ENCODE measurements at regions not wholly inside any gene's neighbourhood (a gene's known extent, or its start where the extent isn't known, plus 50 kb on each side); places are given as distances from the start of the nearest gene placed in this dataset.

DNA sequence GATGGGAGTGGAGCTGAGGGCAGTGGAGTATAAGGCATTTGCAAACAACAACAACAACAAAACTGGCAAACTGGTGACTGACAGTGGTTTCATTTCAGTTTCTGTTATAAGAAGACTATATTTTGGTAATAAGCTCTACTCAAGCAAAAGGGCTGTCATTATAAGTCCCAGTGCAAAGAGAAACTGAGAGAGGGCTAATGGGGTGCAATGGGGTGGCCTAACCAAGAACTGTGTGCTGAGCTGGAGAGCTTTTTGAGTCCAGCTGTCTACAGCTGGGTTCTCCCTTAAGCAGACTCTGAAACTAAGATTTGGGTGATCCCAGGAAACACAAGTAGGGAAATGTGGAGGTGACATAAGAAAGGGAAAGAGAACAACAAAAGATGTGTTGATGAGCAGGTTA is 439.3 kb downstream of the ADRA2A start:
- Mint-ChIP-seq H3K4me1 (no peaks in the 10 kb centered on the region), H3K36me3 (no peaks in the 10 kb centered on the region), H3K4me3 (no peak overlapping the region), H3K27me3 (peaks cover 6 to 7% of the 10 kb centered on the region in 2 donors), H3K9me3 (peaks cover 0 to 2% (median 0%) of the 10 kb centered on the region in 8 donors), H3K27ac (no peak overlapping the region)
- no peaks in the 10 kb centered on the region for H3K27me3 ChIP-seq (ENCODE audit: insufficient read depth, low read length)
- intact Hi-C loops (cut with micrococcal nuclease) = no loop called here
- H3K4me3 ChIP-seq (ENCODE audit: low read length in 2 of 2) = no peak overlapping the region
- no peak overlapping the region for H3K27ac ChIP-seq (ENCODE audit: low read depth, low read length)
- no peaks in the 10 kb centered on the region for H3K4me1 ChIP-seq (ENCODE audit: insufficient read depth, low read length)
- POLR2A ChIA-PET (ENCODE audit: partially characterized antibody) = no interaction called here
- no peak for DNase-seq
- H3K36me3 ChIP-seq (ENCODE audit: insufficient read depth, low read length) = no peaks in the 10 kb centered on the region
- no peaks in the 10 kb centered on the region for H3K9me3 ChIP-seq (ENCODE audit: control insufficient read depth in 1 of 2, low read length in 2 of 2)
- CTCF ChIA-PET (ENCODE audit: partially characterized antibody) = no interaction called here

DNA sequence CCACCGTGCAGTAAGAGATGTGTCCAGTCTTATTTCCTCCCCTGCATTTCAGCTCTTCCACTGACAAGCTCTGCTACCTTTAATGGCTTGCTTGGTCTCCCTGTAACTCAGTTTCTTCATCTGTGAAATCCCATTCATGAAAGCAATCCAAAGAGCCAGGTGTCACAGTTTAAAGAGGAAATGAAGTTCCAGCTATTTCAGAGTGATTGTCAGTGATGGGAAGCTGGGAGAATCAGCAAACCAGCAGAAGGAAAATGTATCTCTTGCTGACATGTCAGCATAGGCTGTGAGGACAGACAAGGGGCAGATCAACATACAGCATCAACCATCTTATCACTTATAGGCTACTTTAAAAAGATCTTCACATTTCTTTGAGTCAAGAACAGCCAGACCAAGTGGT is 445.3 kb downstream of the ADRA2A start:
- CTCF ChIA-PET (ENCODE audit: partially characterized antibody) = no interaction called here

DNA sequence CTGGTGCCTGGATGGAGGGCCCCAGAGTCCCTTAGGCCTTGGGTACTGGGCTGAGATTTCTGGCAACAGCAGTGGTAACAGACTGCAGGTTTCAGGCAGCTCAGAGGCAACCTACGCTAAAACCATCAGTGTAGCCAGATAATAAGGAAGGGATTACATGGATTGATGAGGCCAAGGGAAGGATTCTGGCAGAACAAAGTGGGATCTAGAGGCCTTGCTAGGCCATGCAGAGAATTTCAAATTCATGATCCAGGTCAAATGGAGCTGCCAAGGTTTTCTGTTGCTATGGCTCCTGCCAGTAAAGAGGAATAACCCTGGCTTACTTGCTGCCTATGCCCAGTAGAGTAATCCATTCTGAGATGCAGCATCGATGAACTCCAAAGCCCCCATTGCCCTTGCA is 445.7 kb downstream of the ADRA2A start:
- H3K27ac Mint-ChIP-seq = no peak overlapping the region
- Histone ChIP-seq H3K27me3 (ENCODE audit: insufficient read depth, low read length) (no peaks in the 10 kb centered on the region), H3K4me3 (ENCODE audit: low read length in 2 of 2) (no peak overlapping the region), H3K36me3 (ENCODE audit: insufficient read depth, low read length) (no peaks in the 10 kb centered on the region), H3K9me3 (ENCODE audit: control insufficient read depth in 1 of 2, low read length in 2 of 2) (no peaks in the 10 kb centered on the region), H3K27ac (ENCODE audit: low read depth, low read length) (no peak overlapping the region), H3K4me1 (ENCODE audit: insufficient read depth, low read length) (no peaks in the 10 kb centered on the region)
- H3K4me1 Mint-ChIP-seq = no peaks in the 10 kb centered on the region
- POLR2A ChIA-PET (ENCODE audit: partially characterized antibody) = no interaction called here
- CTCF ChIA-PET (ENCODE audit: partially characterized antibody) = no interaction called here
- intact Hi-C loops (cut with micrococcal nuclease) = no loop called here
- no peak for DNase-seq
- peaks cover 0 to 1% (median 0%) of the 10 kb centered on the region in 8 donors for H3K9me3 Mint-ChIP-seq
- H3K36me3 Mint-ChIP-seq = no peaks in the 10 kb centered on the region
- peaks cover 0 to 4% of the 10 kb centered on the region in 2 donors for H3K27me3 Mint-ChIP-seq
- no peak overlapping the region for H3K4me3 Mint-ChIP-seq

More for the DNA sequence above, 445.3 kb downstream of the ADRA2A start:
- Mint-ChIP-seq H3K36me3 (no peaks in the 10 kb centered on the region), H3K27ac (no peak overlapping the region), H3K9me3 (peaks cover 0 to 1% (median 0%) of the 10 kb centered on the region in 8 donors), H3K4me1 (no peaks in the 10 kb centered on the region), H3K4me3 (no peak overlapping the region), H3K27me3 (peaks cover 0 to 4% of the 10 kb centered on the region in 2 donors)
- H3K4me1 ChIP-seq (ENCODE audit: insufficient read depth, low read length) = no peaks in the 10 kb centered on the region
- no peaks in the 10 kb centered on the region for H3K36me3 ChIP-seq (ENCODE audit: insufficient read depth, low read length)
- no peak overlapping the region for H3K4me3 ChIP-seq (ENCODE audit: low read length in 2 of 2)
- no peak overlapping the region for H3K27ac ChIP-seq (ENCODE audit: low read depth, low read length)
- POLR2A ChIA-PET (ENCODE audit: partially characterized antibody) = no interaction called here
- DNase-seq = no peak
- intact Hi-C loops (cut with micrococcal nuclease) = no loop called here
- H3K9me3 ChIP-seq (ENCODE audit: control insufficient read depth in 1 of 2, low read length in 2 of 2) = no peaks in the 10 kb centered on the region
- H3K27me3 ChIP-seq (ENCODE audit: insufficient read depth, low read length) = no peaks in the 10 kb centered on the region

GRCh38 chr10:111523016-111523415 is 446.2 kb downstream of the ADRA2A start:
- Histone ChIP-seq H3K9me3 (ENCODE audit: control insufficient read depth in 1 of 2, low read length in 2 of 2) (no peaks in the 10 kb centered on the region), H3K27ac (ENCODE audit: low read depth, low read length) (no peak overlapping the region), H3K4me1 (ENCODE audit: insufficient read depth, low read length) (no peaks in the 10 kb centered on the region), H3K36me3 (ENCODE audit: insufficient read depth, low read length) (no peaks in the 10 kb centered on the region), H3K27me3 (ENCODE audit: insufficient read depth, low read length) (no peaks in the 10 kb centered on the region), H3K4me3 (ENCODE audit: low read length in 2 of 2) (no peak overlapping the region)
- Mint-ChIP-seq H3K27me3 (peaks cover 0 to 4% of the 10 kb centered on the region in 2 donors), H3K27ac (peak overlapping the region in 1 of 7 donors; percentile 48), H3K4me3 (no peak overlapping the region), H3K36me3 (no peaks in the 10 kb centered on the region), H3K9me3 (peaks cover 0 to 1% (median 0%) of the 10 kb centered on the region in 8 donors), H3K4me1 (no peaks in the 10 kb centered on the region)
- DNase-seq = no peak
- CTCF ChIA-PET (ENCODE audit: partially characterized antibody) = no interaction called here
- POLR2A ChIA-PET (ENCODE audit: partially characterized antibody) = no interaction called here
- intact Hi-C loops (cut with micrococcal nuclease) = no loop called here

GRCh38 chr10:111524134-111524533 is 447.3 kb downstream of the ADRA2A start:
- Histone ChIP-seq H3K27me3 (ENCODE audit: insufficient read depth, low read length) (no peaks in the 10 kb centered on the region), H3K9me3 (ENCODE audit: control insufficient read depth in 1 of 2, low read length in 2 of 2) (no peaks in the 10 kb centered on the region), H3K36me3 (ENCODE audit: insufficient read depth, low read length) (no peaks in the 10 kb centered on the region), H3K4me3 (ENCODE audit: low read length in 2 of 2) (no peak overlapping the region), H3K4me1 (ENCODE audit: insufficient read depth, low read length) (no peaks in the 10 kb centered on the region), H3K27ac (ENCODE audit: low read depth, low read length) (no peak overlapping the region)
- CTCF ChIA-PET (ENCODE audit: partially characterized antibody) = no interaction called here
- intact Hi-C loops (cut with micrococcal nuclease) = no loop called here
- no peak for DNase-seq
- peaks cover 0 to 2% of the 10 kb centered on the region in 2 donors for H3K27me3 Mint-ChIP-seq
- H3K27ac Mint-ChIP-seq = no peak overlapping the region
- POLR2A ChIA-PET (ENCODE audit: partially characterized antibody) = no interaction called here
- no peaks in the 10 kb centered on the region for H3K36me3 Mint-ChIP-seq
- peaks cover 0 to 1% (median 0%) of the 10 kb centered on the region in 8 donors for H3K9me3 Mint-ChIP-seq
- H3K4me3 Mint-ChIP-seq = no peak overlapping the region
- H3K4me1 Mint-ChIP-seq = no peaks in the 10 kb centered on the region

GRCh38 chr10:111525696-111526095 is 448.9 kb downstream of the ADRA2A start:
- ChIA-PET CTCF (ENCODE audit: partially characterized antibody) (no interaction called here), POLR2A (ENCODE audit: partially characterized antibody) (no interaction called here)
- no peak for DNase-seq
- no peak overlapping the region for H3K4me3 ChIP-seq (ENCODE audit: low read length in 2 of 2)
- no peaks in the 10 kb centered on the region for H3K27me3 Mint-ChIP-seq
- no peaks in the 10 kb centered on the region for H3K27me3 ChIP-seq (ENCODE audit: insufficient read depth, low read length)
- no peak overlapping the region for H3K27ac Mint-ChIP-seq
- H3K4me1 ChIP-seq (ENCODE audit: insufficient read depth, low read length) = no peaks in the 10 kb centered on the region
- H3K36me3 Mint-ChIP-seq = no peaks in the 10 kb centered on the region
- H3K9me3 Mint-ChIP-seq = peaks cover 0 to 1% (median 0%) of the 10 kb centered on the region in 8 donors
- H3K27ac ChIP-seq (ENCODE audit: low read depth, low read length) = no peak overlapping the region
- no peak overlapping the region for H3K4me3 Mint-ChIP-seq
- no peaks in the 10 kb centered on the region for H3K4me1 Mint-ChIP-seq
- intact Hi-C loops (cut with micrococcal nuclease) = no loop called here
- no peaks in the 10 kb centered on the region for H3K9me3 ChIP-seq (ENCODE audit: control insufficient read depth in 1 of 2, low read length in 2 of 2)
- no peaks in the 10 kb centered on the region for H3K36me3 ChIP-seq (ENCODE audit: insufficient read depth, low read length)

GRCh38 chr10:111531690-111532089 is 454.9 kb downstream of the ADRA2A start:
- Mint-ChIP-seq H3K4me3 (no peak overlapping the region), H3K4me1 (no peaks in the 10 kb centered on the region), H3K27me3 (peaks cover 5% of the 10 kb centered on the region in 2 donors), H3K9me3 (peaks cover 0 to 3% (median 0%) of the 10 kb centered on the region in 8 donors), H3K36me3 (no peaks in the 10 kb centered on the region), H3K27ac (no peak overlapping the region)
- Histone ChIP-seq H3K27ac (ENCODE audit: low read depth, low read length) (no peak overlapping the region), H3K9me3 (ENCODE audit: control insufficient read depth in 1 of 2, low read length in 2 of 2) (no peaks in the 10 kb centered on the region), H3K27me3 (ENCODE audit: insufficient read depth, low read length) (no peaks in the 10 kb centered on the region), H3K36me3 (ENCODE audit: insufficient read depth, low read length) (no peaks in the 10 kb centered on the region), H3K4me1 (ENCODE audit: insufficient read depth, low read length) (no peaks in the 10 kb centered on the region), H3K4me3 (ENCODE audit: low read length in 2 of 2) (no peak overlapping the region)
- ChIA-PET POLR2A (ENCODE audit: partially characterized antibody) (no interaction called here), CTCF (ENCODE audit: partially characterized antibody) (no interaction called here)
- DNase-seq = no peak
- intact Hi-C loops (cut with micrococcal nuclease) = no loop called here

GRCh38 chr10:111532139-111532538 is 455.3 kb downstream of the ADRA2A start:
- H3K27ac ChIP-seq (ENCODE audit: low read depth, low read length) = no peak overlapping the region

More at GRCh38 chr10:111532139-111532538, 455.3 kb downstream of the ADRA2A start:
- intact Hi-C loops (cut with micrococcal nuclease) = no loop called here
- H3K4me3 Mint-ChIP-seq = no peak overlapping the region
- H3K4me1 ChIP-seq (ENCODE audit: insufficient read depth, low read length) = no peaks in the 10 kb centered on the region
- H3K9me3 ChIP-seq (ENCODE audit: control insufficient read depth in 1 of 2, low read length in 2 of 2) = no peaks in the 10 kb centered on the region
- DNase-seq = no peak
- no peaks in the 10 kb centered on the region for H3K36me3 ChIP-seq (ENCODE audit: insufficient read depth, low read length)
- POLR2A ChIA-PET (ENCODE audit: partially characterized antibody) = no interaction called here
- H3K9me3 Mint-ChIP-seq = peaks cover 0 to 3% (median 0%) of the 10 kb centered on the region in 8 donors
- no peak overlapping the region for H3K27ac Mint-ChIP-seq
- no peaks in the 10 kb centered on the region for H3K27me3 ChIP-seq (ENCODE audit: insufficient read depth, low read length)
- CTCF ChIA-PET (ENCODE audit: partially characterized antibody) = no interaction called here
- peaks cover 5% of the 10 kb centered on the region in 2 donors for H3K27me3 Mint-ChIP-seq
- H3K4me1 Mint-ChIP-seq = no peaks in the 10 kb centered on the region
- no peak overlapping the region for H3K4me3 ChIP-seq (ENCODE audit: low read length in 2 of 2)
- H3K36me3 Mint-ChIP-seq = no peaks in the 10 kb centered on the region
